Suprapubic skin (tissue), 4 donors: ENCODE measurements at regions not wholly inside any gene's neighbourhood (a gene's known extent, or its start where the extent isn't known, plus 50 kb on each side); places are given as distances from the start of the nearest gene placed in this dataset.

ENCODE experiments used
- DNase-seq, 2 donors: peaks; one replicate each; pipeline ENCODE4 v3.0.0-alpha.2; 2019; ENCODE audit warnings: low spot score in 2 of 2
- H3K27ac ChIP-seq: fragments of 200-600 bp; sonication (generic); one replicate; pipeline ENCODE4 v1.5.1; 2019
- H3K27me3 ChIP-seq: fragments of 200-600 bp; sonication (generic); one replicate; pipeline ENCODE4 v1.5.1; 2019
- H3K36me3 ChIP-seq: fragments of 200-600 bp; sonication (generic); one replicate; pipeline ENCODE4 v1.5.1; 2019
- H3K4me1 ChIP-seq: fragments of 200-600 bp; sonication (generic); one replicate; pipeline ENCODE4 v1.5.1; 2019
- H3K4me3 ChIP-seq: fragments of 200-600 bp; sonication (generic); one replicate; pipeline ENCODE4 v1.5.1; 2019; ENCODE audit warnings: mild to moderate bottlenecking
- H3K9me3 ChIP-seq: fragments of 200-600 bp; sonication (generic); one replicate; pipeline ENCODE4 v1.5.1; 2019
- EP300 ChIP-seq: sonication (generic); formaldehyde crosslinking; IDR thresholded peaks from one replicate; pipeline ENCODE4 v1.6.1; 2017; ENCODE audit warnings: antibody characterized with exemption
- POLR2A ChIP-seq, 2 donors: fragments of 450-650 bp; IDR thresholded peaks; one replicate each; pipeline ENCODE4 v1.6.1; 2017; ENCODE audit warnings: antibody characterized with exemption in 2 of 2, mild to moderate bottlenecking in 2 of 2, moderate library complexity in 2 of 2
- POLR2AphosphoS5 ChIP-seq, 3 donors: sonication (generic); formaldehyde crosslinking; IDR thresholded peaks; one replicate each; pipeline ENCODE4 v1.6.1; 2017; ENCODE audit warnings: antibody characterized with exemption in 3 of 3
- WGBS: methylation state at CpG from one replicate; pipeline ENCODE4 v1.1.5; 2018; 5-methylcytosine and 5-hydroxymethylcytosine counted together
- TF ChIP-seq, protein P1 (sequence below), 2 donors: fragments of 200-600 bp in 1 of 2; fragments of 450-650 bp in 1 of 2; sonication (generic) in 1 of 2; IDR thresholded peaks; one replicate each; pipeline ENCODE4 v1.5.1; 2016 to 2019; ENCODE audit warnings: antibody characterized with exemption in 2 of 2, mild to moderate bottlenecking in 1 of 2, moderate library complexity in 1 of 2

DNA sequence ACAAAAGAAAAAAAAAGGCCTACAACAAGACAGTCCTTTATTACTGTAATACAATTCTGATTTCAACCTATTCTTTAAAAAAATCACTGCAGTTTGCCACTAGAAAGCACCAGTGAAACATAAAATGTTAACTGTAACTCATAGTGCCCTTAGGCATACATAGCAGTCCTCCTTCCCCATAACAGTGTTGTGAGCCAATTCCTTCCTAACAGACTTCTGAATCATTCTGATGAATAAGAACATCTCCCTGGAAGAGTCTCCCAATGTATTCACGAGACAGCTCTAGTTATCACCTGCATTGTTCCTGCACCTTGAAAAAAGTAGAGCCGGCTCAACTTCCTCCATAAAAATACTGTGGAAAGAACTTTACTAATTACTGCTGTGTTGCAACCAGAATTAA, 213.6 kb upstream of the FSCB start:
- no peak for DNase-seq
- Histone ChIP-seq H3K36me3 (no peaks in the 10 kb centered on the region), H3K27me3 (no peaks in the 10 kb centered on the region), H3K4me1 (no peaks in the 10 kb centered on the region), H3K9me3 (peaks cover 4% of the 10 kb centered on the region), H3K4me3 (no peak overlapping the region), H3K27ac (no peak overlapping the region)
- TF ChIP-seq POLR2A (IDR thresholded peaks at IDR 0.05) (no peak), POLR2AphosphoS5 (IDR thresholded peaks at IDR 0.05) (no peak), EP300 (no peak)
- TF ChIP-seq, protein P1, sequence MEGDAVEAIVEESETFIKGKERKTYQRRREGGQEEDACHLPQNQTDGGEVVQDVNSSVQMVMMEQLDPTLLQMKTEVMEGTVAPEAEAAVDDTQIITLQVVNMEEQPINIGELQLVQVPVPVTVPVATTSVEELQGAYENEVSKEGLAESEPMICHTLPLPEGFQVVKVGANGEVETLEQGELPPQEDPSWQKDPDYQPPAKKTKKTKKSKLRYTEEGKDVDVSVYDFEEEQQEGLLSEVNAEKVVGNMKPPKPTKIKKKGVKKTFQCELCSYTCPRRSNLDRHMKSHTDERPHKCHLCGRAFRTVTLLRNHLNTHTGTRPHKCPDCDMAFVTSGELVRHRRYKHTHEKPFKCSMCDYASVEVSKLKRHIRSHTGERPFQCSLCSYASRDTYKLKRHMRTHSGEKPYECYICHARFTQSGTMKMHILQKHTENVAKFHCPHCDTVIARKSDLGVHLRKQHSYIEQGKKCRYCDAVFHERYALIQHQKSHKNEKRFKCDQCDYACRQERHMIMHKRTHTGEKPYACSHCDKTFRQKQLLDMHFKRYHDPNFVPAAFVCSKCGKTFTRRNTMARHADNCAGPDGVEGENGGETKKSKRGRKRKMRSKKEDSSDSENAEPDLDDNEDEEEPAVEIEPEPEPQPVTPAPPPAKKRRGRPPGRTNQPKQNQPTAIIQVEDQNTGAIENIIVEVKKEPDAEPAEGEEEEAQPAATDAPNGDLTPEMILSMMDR (IDR thresholded peaks at IDR 0.05), result no peak
- 56% methylated on average over 2 of the region's 2 CpGs for WGBS

- TF ChIP-seq POLR2A (IDR thresholded peaks at IDR 0.05), result no peak
- DNase-seq, result no peak
- H3K36me3 ChIP-seq, result no peaks in the 10 kb centered on the region
- H3K4me3 ChIP-seq, result no peak overlapping the region
- no peaks in the 10 kb centered on the region for H3K27me3 ChIP-seq
- H3K4me1 ChIP-seq, result no peaks in the 10 kb centered on the region
- WGBS, result 41% methylated on average over 9 of the region's 9 CpGs
- H3K27ac ChIP-seq, result no peak overlapping the region
- H3K9me3 ChIP-seq, result no peaks in the 10 kb centered on the region
Observed at GRCh38 chr14:44712024-44712815, 205.1 kb upstream of the FSCB start.

GRCh38 chr14:44701563-44702263, 194.6 kb upstream of the FSCB start:
- 48% methylated on average over 4 of the region's 4 CpGs for WGBS
- Histone ChIP-seq H3K27ac (no peak overlapping the region), H3K9me3 (no peaks in the 10 kb centered on the region), H3K4me3 (no peak overlapping the region), H3K36me3 (no peaks in the 10 kb centered on the region), H3K27me3 (no peaks in the 10 kb centered on the region), H3K4me1 (no peaks in the 10 kb centered on the region)
- TF ChIP-seq POLR2AphosphoS5 (IDR thresholded peaks at IDR 0.05) (no peak), POLR2A (IDR thresholded peaks at IDR 0.05) (no peak), EP300 (no peak)
- TF ChIP-seq, protein P1 (IDR thresholded peaks at IDR 0.05), result no peak
- DNase-seq, result no peak

- Histone ChIP-seq H3K36me3 (no peaks in the 10 kb centered on the region), H3K27ac (no peak overlapping the region), H3K4me3 (no peak overlapping the region), H3K27me3 (no peaks in the 10 kb centered on the region), H3K9me3 (no peaks in the 10 kb centered on the region), H3K4me1 (no peaks in the 10 kb centered on the region)
- WGBS, result 85% methylated on average over 1 of the region's 1 CpG
- DNase-seq, result no peak
- TF ChIP-seq, protein P1 (IDR thresholded peaks at IDR 0.05), result no peak
Observed at GRCh38 chr14:44700694-44701093, 193.6 kb upstream of the FSCB start.

DNA sequence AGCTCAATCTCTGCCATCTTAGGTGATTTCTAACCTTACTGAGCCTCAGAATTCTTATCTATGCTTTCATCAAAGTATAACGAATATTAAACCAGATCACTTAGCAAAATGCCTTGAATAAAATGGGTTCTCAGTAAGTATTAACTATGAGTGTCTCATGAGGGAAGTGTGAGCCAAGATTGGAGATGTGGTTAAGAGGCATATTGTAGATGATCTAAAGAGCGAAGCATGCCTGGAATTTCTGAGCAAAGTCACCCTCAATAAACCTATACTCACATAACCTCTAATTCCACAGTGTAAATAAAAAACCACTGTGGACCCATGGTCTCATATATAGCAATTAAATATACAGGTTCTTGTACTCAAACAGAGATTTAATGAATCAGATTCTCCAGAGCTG, 193.1 kb upstream of the FSCB start:
- Histone ChIP-seq H3K9me3 (no peaks in the 10 kb centered on the region), H3K27me3 (no peaks in the 10 kb centered on the region), H3K27ac (no peak overlapping the region), H3K4me1 (no peaks in the 10 kb centered on the region), H3K4me3 (no peak overlapping the region), H3K36me3 (no peaks in the 10 kb centered on the region)
- DNase-seq, result no peak
- WGBS, result 55% methylated on average over 2 of the region's 2 CpGs
- TF ChIP-seq POLR2AphosphoS5 (IDR thresholded peaks at IDR 0.05), result no peak
- TF ChIP-seq, protein P1 (IDR thresholded peaks at IDR 0.05), result no peak
- TF ChIP-seq POLR2A (IDR thresholded peaks at IDR 0.05), result no peak
- no peak for TF ChIP-seq EP300
